ENCODE measurements at regions not wholly inside any gene's neighbourhood (a gene's known extent, or its start where the extent isn't known, plus 50 kb on each side); places are given as distances from the start of the nearest gene placed in this dataset.

GRCh38 chr12:126963825-126964224, 1303.1 kb upstream of the TMEM132C start (continued):
- TF ChIP-seq, protein P1, sequence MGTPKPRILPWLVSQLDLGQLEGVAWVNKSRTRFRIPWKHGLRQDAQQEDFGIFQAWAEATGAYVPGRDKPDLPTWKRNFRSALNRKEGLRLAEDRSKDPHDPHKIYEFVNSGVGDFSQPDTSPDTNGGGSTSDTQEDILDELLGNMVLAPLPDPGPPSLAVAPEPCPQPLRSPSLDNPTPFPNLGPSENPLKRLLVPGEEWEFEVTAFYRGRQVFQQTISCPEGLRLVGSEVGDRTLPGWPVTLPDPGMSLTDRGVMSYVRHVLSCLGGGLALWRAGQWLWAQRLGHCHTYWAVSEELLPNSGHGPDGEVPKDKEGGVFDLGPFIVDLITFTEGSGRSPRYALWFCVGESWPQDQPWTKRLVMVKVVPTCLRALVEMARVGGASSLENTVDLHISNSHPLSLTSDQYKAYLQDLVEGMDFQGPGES (IDR thresholded peaks at IDR 0.05), result no peak
- TF ChIP-seq ZNF217 (IDR thresholded peaks at IDR 0.05), result no peak
- TF ChIP-seq, protein P2, sequence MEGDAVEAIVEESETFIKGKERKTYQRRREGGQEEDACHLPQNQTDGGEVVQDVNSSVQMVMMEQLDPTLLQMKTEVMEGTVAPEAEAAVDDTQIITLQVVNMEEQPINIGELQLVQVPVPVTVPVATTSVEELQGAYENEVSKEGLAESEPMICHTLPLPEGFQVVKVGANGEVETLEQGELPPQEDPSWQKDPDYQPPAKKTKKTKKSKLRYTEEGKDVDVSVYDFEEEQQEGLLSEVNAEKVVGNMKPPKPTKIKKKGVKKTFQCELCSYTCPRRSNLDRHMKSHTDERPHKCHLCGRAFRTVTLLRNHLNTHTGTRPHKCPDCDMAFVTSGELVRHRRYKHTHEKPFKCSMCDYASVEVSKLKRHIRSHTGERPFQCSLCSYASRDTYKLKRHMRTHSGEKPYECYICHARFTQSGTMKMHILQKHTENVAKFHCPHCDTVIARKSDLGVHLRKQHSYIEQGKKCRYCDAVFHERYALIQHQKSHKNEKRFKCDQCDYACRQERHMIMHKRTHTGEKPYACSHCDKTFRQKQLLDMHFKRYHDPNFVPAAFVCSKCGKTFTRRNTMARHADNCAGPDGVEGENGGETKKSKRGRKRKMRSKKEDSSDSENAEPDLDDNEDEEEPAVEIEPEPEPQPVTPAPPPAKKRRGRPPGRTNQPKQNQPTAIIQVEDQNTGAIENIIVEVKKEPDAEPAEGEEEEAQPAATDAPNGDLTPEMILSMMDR (IDR thresholded peaks at IDR 0.05 in 2 of 3, conservative IDR thresholded peaks at IDR 0.05 in 1 of 3; ENCODE audit: control insufficient read depth in 2 of 3, extremely low read depth in 1 of 3, insufficient read depth in 1 of 3, low read depth in 3 of 3, low read length in 3 of 3), result no peak
- no peak for TF ChIP-seq USF2 (IDR thresholded peaks at IDR 0.05; ENCODE audit: borderline replicate concordance, low read depth, low read length)
- TF ChIP-seq GATAD2B (conservative IDR thresholded peaks at IDR 0.05; ENCODE audit: low read depth), result no peak

GRCh38 chr12:126966498-126966897, 1300.5 kb upstream of the TMEM132C start:
- intact Hi-C loops (cut with micrococcal nuclease; ENCODE audit: unreplicated experiment) (no loop called here), in situ Hi-C loops (cut with MboI) (no loop called here)
- Histone ChIP-seq H2AFZ (ENCODE audit: control insufficient read depth, low read depth, low read length) (no peak overlapping the region), H3K27ac (ENCODE audit: control insufficient read depth, insufficient read depth) (no peak overlapping the region), H3K36me3 (ENCODE audit: control insufficient read depth in 2 of 2, insufficient read depth in 2 of 2, low read length in 1 of 2) (no peaks in the 10 kb centered on the region), H3K4me1 (ENCODE audit: control insufficient read depth, insufficient read depth, low read length) (no peaks in the 10 kb centered on the region), H3K9ac (ENCODE audit: control insufficient read depth, insufficient read depth, low read length) (no peak overlapping the region), H3K27me3 (replicated peaks in 1 of 2; ENCODE audit: control insufficient read depth in 2 of 2, insufficient read depth in 2 of 2, low read length in 1 of 2) (no peaks in the 10 kb centered on the region), H3K9me3 (replicated peaks; ENCODE audit: control insufficient read depth, insufficient read depth, low read length) (no peaks in the 10 kb centered on the region), H3K4me3 (no peak overlapping the region), H4K20me1 (ENCODE audit: control insufficient read depth, insufficient read depth) (no peaks in the 10 kb centered on the region), H3K4me2 (ENCODE audit: control insufficient read depth, insufficient read depth) (no peak overlapping the region), H3K79me2 (ENCODE audit: control insufficient read depth, insufficient read depth, low read length) (no peaks in the 10 kb centered on the region)
- RAD21 ChIA-PET (ENCODE audit: unreplicated experiment), result no interaction called here
- CTCF ChIA-PET, result no interaction called here
- 27% methylated on average over 3 of the region's 3 CpGs for WGBS (ENCODE audit: insufficient coverage, insufficient replicate concordance, low lambda C conversion rate, missing lambda C conversion rate)
- FAIRE-seq (no peak), ATAC-seq (no peak), DNase-seq (ENCODE audit: low read depth, low spot score) (no peak)
- SMC1A ChIA-PET (ENCODE audit: uncharacterized antibody, unreplicated experiment), result no interaction called here
- POLR2A ChIA-PET, result no interaction called here
- BruUV-seq (replicated peaks), result no TSS peak
- TF ChIP-seq STAT1 (conservative IDR thresholded peaks at IDR 0.05), result no peak
- TF ChIP-seq, protein P3, sequence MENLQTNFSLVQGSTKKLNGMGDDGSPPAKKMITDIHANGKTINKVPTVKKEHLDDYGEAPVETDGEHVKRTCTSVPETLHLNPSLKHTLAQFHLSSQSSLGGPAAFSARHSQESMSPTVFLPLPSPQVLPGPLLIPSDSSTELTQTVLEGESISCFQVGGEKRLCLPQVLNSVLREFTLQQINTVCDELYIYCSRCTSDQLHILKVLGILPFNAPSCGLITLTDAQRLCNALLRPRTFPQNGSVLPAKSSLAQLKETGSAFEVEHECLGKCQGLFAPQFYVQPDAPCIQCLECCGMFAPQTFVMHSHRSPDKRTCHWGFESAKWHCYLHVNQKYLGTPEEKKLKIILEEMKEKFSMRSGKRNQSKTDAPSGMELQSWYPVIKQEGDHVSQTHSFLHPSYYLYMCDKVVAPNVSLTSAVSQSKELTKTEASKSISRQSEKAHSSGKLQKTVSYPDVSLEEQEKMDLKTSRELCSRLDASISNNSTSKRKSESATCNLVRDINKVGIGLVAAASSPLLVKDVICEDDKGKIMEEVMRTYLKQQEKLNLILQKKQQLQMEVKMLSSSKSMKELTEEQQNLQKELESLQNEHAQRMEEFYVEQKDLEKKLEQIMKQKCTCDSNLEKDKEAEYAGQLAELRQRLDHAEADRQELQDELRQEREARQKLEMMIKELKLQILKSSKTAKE (IDR thresholded peaks at IDR 0.05; ENCODE audit: low read depth, poor library complexity, severe bottlenecking), result no peak
- TF ChIP-seq MTA3 (IDR thresholded peaks at IDR 0.05; ENCODE audit: borderline replicate concordance, low read length), result no peak
- TF ChIP-seq RAD21 (IDR thresholded peaks at IDR 0.05; ENCODE audit: insufficient read depth, low read depth, low read length), result no peak
- TF ChIP-seq TARDBP (IDR thresholded peaks at IDR 0.05; ENCODE audit: borderline replicate concordance), result no peak
- no peak for TF ChIP-seq ETV6 (conservative IDR thresholded peaks at IDR 0.05 in 1 of 2, IDR thresholded peaks at IDR 0.05 in 1 of 2; ENCODE audit: borderline replicate concordance in 1 of 2, low read depth in 1 of 2)
- no peak for TF ChIP-seq MXI1 (IDR thresholded peaks at IDR 0.05; ENCODE audit: low read depth, low read length)
- no peak for TF ChIP-seq ZBTB33 (IDR thresholded peaks at IDR 0.05)
- no peak for TF ChIP-seq IKZF2 (IDR thresholded peaks at IDR 0.05)
- no peak for TF ChIP-seq SMARCA5 (IDR thresholded peaks at IDR 0.05)
- TF ChIP-seq NFXL1 (IDR thresholded peaks at IDR 0.05; ENCODE audit: borderline replicate concordance), result no peak
- TF ChIP-seq CREB1 (IDR thresholded peaks at IDR 0.05; ENCODE audit: low read depth), result no peak
